ENCODE measurements at regions not wholly inside any gene's neighbourhood (a gene's known extent, or its start where the extent isn't known, plus 50 kb on each side); places are given as distances from the start of the nearest gene placed in this dataset.
"Not testable (repeated sequence)": the region's sequence is repeated elsewhere in the genome, so short reads cannot be mapped to it uniquely, and the experiment has no call there.

GRCh38 chr12:71277866-71278265 is 120.1 kb upstream of the TSPAN8 start:
- Histone ChIP-seq H3K4me1 (no peaks in the 10 kb centered on the region), H3K4me3 (no peak overlapping the region), H3K27ac (no peak overlapping the region), H3K27me3 (no peaks in the 10 kb centered on the region), H3K9me3 (no peaks in the 10 kb centered on the region), H3K36me3 (no peaks in the 10 kb centered on the region)
- TF ChIP-seq CTCF (IDR thresholded peaks at IDR 0.05), result no peak
- TF ChIP-seq POLR2A (IDR thresholded peaks at IDR 0.05), result no peak
- intact Hi-C loops (cut with DNase I), result no loop called here
- WGBS, 4 donors, result 84 to 97% (median 94%) methylated on average over 1 of the region's 1 CpG
- no peak for ATAC-seq
- no peak for DNase-seq

GRCh38 chr12:71276541-71276940 is 118.7 kb upstream of the TSPAN8 start:
- intact Hi-C loops (cut with DNase I), result no loop called here
- no peaks in the 10 kb centered on the region for H3K27me3 ChIP-seq
- no peaks in the 10 kb centered on the region for H3K36me3 ChIP-seq
- DNase-seq (no peak), ATAC-seq (no peak)
- no peak for TF ChIP-seq POLR2A (IDR thresholded peaks at IDR 0.05)
- no peak for TF ChIP-seq CTCF (IDR thresholded peaks at IDR 0.05)
- no peaks in the 10 kb centered on the region for H3K4me1 ChIP-seq
- H3K9me3 ChIP-seq, result no peaks in the 10 kb centered on the region
- no peak overlapping the region for H3K27ac ChIP-seq
- no peak overlapping the region for H3K4me3 ChIP-seq

GRCh38 chr12:71270794-71271193 is 113.0 kb upstream of the TSPAN8 start:
- H3K27ac ChIP-seq; H3K27me3 ChIP-seq; H3K4me3 ChIP-seq; DNase-seq; ATAC-seq; H3K36me3 ChIP-seq; intact Hi-C loops (cut with DNase I); H3K4me1 ChIP-seq; H3K9me3 ChIP-seq: not testable (repeated sequence)
- 81 to 91% (median 84%) methylated on average over 2 of the region's 2 CpGs for WGBS, 4 donors

- Histone ChIP-seq H3K36me3 (no peaks in the 10 kb centered on the region), H3K4me3 (no peak overlapping the region), H3K4me1 (no peaks in the 10 kb centered on the region), H3K9me3 (no peaks in the 10 kb centered on the region), H3K27ac (no peak overlapping the region), H3K27me3 (no peaks in the 10 kb centered on the region)
- TF ChIP-seq CTCF (IDR thresholded peaks at IDR 0.05) (no peak), POLR2A (IDR thresholded peaks at IDR 0.05) (no peak)
- WGBS, 4 donors, result 76 to 81% (median 79%) methylated on average over 5 of the region's 5 CpGs
- ATAC-seq, result no peak
- intact Hi-C loops (cut with DNase I), result no loop called here
- DNase-seq, result no peak
Measured at GRCh38 chr12:71270057-71270456, 112.3 kb upstream of the TSPAN8 start.

- H3K9me3 ChIP-seq, result no peaks in the 10 kb centered on the region
- TF ChIP-seq CTCF (IDR thresholded peaks at IDR 0.05) (no peak), POLR2A (IDR thresholded peaks at IDR 0.05) (no peak)
- DNase-seq (no peak), ATAC-seq (no peak)
- H3K36me3 ChIP-seq, result no peaks in the 10 kb centered on the region
- no peaks in the 10 kb centered on the region for H3K4me1 ChIP-seq
- WGBS, 4 donors, result 60 to 81% (median 71%) methylated on average over 2 of the region's 2 CpGs
- H3K27ac ChIP-seq, result no peak overlapping the region
- H3K4me3 ChIP-seq, result no peak overlapping the region
- intact Hi-C loops (cut with DNase I), result no loop called here
- no peaks in the 10 kb centered on the region for H3K27me3 ChIP-seq
Measured at GRCh38 chr12:71269281-71269598, 111.4 kb upstream of the TSPAN8 start.
